ENCODE measurements at regions not wholly inside any gene's neighbourhood (a gene's known extent, or its start where the extent isn't known, plus 50 kb on each side); places are given as distances from the start of the nearest gene placed in this dataset.

- TF ChIP-seq CTCF (IDR thresholded peaks at IDR 0.05) (no peak), POLR2AphosphoS5 (IDR thresholded peaks at IDR 0.05; ENCODE audit: low read depth, low read length) (no peak), TCF7L2 (IDR thresholded peaks at IDR 0.05; ENCODE audit: low read depth, low read length) (no peak)
Observed at GRCh38 chr17:71431146-71431545, 689.7 kb upstream of the SOX9 start.

Measured in Panc1 (cell line).